ENCODE measurements at regions not wholly inside any gene's neighbourhood (a gene's known extent, or its start where the extent isn't known, plus 50 kb on each side); places are given as distances from the start of the nearest gene placed in this dataset.
A peak's percentile ranks its signal among the peaks of the same experiment; 100 is the strongest.
"Not testable (repeated sequence)": the region's sequence is repeated elsewhere in the genome, so short reads cannot be mapped to it uniquely, and the experiment has no call there.

DNA sequence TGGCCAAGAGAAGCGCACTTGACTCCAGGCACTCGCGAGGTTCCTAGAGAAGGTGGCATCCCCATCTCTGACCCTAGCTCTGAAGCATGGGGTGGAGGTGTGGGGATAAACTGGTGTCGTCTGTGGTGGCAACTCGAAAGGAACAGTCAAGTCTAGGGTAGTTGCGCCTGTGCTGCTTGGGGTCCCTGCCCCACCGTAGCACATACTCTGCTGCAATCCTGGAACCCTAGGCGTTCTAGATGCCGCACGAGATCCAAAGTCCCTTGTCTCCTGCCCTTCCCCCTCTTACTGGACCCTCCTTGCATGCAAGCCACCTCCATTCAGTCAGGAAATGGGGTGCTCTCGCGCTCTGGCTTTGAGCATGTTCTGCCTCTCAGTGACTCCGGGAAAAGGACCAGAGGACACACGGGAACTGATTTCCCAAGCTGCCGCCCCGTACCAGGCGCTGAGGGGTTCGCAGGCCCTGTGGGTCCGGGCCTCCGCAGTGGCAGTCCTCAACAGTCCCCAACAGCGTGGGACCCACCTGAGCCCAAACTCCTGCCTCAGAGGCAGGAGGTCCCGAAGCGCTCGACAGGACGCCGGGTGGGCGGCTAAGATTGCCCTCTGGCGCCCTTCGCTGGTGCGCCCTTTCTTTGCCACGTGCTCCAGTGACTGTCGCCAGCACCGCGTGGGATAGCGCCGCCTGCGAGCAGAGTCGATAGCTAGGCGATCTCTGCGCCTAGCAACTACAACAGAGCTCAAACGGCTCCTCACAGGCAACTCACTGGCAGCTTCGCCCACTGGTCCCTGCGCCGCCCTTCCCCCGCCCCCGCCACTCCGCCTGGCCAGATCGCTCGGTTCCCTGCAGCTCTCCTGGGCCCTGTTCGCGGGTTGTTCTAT is 452.0 kb downstream of the REEP3 start:
- H3K27ac ChIP-seq, result no peak overlapping the region
- TF ChIP-seq, protein P1, sequence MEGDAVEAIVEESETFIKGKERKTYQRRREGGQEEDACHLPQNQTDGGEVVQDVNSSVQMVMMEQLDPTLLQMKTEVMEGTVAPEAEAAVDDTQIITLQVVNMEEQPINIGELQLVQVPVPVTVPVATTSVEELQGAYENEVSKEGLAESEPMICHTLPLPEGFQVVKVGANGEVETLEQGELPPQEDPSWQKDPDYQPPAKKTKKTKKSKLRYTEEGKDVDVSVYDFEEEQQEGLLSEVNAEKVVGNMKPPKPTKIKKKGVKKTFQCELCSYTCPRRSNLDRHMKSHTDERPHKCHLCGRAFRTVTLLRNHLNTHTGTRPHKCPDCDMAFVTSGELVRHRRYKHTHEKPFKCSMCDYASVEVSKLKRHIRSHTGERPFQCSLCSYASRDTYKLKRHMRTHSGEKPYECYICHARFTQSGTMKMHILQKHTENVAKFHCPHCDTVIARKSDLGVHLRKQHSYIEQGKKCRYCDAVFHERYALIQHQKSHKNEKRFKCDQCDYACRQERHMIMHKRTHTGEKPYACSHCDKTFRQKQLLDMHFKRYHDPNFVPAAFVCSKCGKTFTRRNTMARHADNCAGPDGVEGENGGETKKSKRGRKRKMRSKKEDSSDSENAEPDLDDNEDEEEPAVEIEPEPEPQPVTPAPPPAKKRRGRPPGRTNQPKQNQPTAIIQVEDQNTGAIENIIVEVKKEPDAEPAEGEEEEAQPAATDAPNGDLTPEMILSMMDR (conservative IDR thresholded peaks at IDR 0.05), result no peak

DNA sequence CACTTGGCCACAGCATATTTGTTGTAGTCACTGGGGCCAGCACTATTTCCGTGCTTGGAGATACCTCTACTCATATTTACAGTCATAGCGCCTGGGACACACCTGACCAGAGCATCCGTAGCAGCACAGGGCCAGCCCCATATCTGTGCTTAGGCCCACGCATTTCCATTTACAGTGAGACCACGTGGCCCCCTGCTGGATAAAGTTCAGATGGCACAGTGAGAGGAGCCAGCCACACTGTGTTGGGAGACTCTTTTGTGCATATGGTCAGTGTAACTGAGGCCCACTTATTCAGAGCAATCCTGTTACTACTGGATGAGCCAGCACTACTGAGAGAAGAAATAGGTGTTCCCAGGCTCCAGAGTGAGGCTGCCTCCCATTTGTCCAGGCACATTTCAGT is 455.3 kb downstream of the REEP3 start:
- no peak overlapping the region for H3K27ac ChIP-seq
- TF ChIP-seq, protein P1 (conservative IDR thresholded peaks at IDR 0.05), result peak; percentile 78

DNA sequence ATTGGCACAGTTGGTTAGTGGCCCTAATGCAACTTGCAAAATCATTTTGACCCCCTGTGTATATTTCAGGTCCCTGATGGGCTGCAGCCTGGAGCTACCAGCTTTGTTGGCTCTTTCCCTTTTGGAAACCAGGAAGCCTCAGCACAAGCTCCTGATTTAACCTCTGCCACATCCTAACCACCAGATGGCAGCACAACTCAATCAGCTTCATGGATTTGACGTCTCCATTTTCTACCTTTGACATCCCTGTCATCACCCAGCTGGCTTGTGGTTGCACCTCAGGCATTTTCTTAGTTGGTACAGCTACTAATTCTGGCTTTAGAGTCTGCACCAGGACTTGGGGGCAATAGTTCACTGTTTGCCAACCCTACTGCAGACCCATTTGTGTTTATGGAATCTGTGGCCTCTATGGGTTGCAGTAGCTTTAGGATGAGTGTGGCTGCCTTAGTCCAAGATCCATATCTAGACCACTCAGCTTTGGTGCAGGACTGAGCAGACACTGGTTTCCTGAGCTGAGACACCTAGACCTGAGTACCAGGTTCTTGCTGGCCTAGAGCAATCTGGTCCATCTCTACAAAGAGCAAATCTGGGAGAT is 456.2 kb downstream of the REEP3 start:
- TF ChIP-seq, protein P1 (conservative IDR thresholded peaks at IDR 0.05), result peak; percentile 75
- no peak overlapping the region for H3K27ac ChIP-seq

DNA sequence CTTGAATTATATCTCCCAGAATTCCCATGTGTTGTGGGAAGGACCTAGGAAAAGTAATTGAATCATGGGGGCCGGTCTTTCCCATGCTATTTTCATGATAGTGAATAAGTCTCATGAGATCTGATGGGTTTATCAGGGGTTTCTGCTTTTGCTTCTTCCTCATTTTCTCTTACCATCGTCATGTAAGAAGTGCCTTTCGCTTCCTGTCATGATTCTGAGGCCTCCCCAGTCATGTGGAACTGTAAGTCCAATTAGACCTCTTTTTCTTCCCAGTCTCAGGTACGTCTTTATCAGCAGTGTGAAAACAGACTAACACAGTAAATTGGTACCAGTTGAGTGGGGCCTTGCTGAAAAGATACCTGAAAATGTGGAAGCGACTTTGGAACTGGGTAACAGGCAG is 459.7 kb downstream of the REEP3 start:
- not testable (repeated sequence) for H3K27ac ChIP-seq

DNA sequence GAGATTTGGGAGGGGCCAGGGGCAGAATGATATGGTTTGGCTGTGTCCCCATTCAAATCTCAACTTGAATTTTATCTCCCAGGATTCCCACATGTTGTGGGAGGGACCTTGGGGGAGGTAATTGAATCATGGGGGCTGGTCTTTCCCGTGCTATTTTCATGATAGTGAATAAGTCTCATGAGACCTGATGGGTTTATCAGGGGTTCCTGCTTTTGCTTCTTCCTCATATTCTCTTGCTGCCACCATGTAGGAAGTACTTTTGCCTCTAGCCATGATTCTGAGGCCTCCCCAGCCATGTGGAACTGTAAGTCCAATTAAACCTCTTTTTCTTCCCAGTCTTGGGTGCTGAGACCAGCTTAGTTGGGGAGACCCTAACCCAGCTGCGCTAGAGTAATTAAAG is 462.9 kb downstream of the REEP3 start:
- H3K27ac ChIP-seq, result not testable (repeated sequence)

DNA sequence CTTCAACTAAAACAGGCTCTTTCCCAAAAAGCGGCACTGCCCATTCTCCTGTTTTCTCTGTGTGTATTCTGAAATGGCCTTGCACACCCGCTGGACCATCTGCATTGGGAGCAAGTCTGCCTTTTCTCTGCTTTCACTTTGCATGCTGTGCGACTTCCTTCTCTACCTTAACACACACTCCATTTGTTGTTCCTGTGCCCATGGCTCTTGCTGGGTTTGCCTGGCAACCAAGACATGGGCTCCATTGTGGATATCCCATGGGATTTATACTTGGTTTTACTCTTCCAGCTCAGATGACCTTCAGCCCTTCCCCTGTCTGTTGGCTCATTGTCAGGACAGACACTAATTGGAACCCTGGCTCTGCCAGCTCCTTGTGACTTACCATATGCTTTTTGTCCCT is 465.3 kb downstream of the REEP3 start:
- no peak overlapping the region for H3K27ac ChIP-seq
- TF ChIP-seq, protein P1 (conservative IDR thresholded peaks at IDR 0.05), result no peak

DNA sequence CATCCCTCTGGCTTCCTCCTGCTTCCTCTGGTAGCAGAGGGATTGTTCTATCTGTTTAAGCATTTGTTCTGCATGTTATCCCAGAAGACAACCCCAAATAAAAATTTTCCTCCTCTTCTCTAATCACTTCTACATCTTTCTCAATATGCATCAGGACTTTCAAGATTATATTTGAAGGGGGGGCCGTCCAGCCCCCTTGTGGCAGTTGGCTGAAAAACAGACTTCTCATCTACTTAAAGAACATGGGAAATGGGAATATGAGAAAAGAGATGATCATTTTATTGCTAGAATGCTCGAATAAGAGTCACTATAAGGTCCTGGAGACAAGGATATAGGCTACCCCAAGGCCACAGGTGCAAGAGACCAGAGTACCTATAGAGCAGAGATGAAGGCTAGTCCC is 466.0 kb downstream of the REEP3 start:
- TF ChIP-seq, protein P1 (conservative IDR thresholded peaks at IDR 0.05), result peak; percentile 56
- no peak overlapping the region for H3K27ac ChIP-seq

DNA sequence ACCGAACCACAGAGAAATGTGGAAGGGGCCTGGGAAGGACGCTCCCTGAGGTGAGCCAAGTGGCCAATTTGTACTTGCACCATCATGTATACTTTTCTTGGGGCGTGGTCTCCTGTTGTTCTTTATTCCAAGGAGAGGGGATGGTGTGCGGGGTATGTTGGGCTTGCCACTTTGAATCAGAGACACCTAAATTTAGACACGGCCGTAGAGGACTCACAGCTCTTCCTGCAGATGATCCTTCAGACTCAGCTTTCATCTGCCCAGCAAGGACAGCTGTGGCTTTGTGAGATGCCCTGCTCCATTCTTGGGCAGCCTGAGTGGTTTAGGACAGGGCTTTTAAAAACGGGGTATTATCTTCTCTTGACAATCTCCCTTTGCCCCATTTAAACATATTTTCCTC is 473.2 kb downstream of the REEP3 start:
- TF ChIP-seq, protein P1 (conservative IDR thresholded peaks at IDR 0.05), result no peak
- H3K27ac ChIP-seq, result no peak overlapping the region
